ENCODE measurements at regions not wholly inside any gene's neighbourhood (a gene's known extent, or its start where the extent isn't known, plus 50 kb on each side); places are given as distances from the start of the nearest gene placed in this dataset.

- Histone ChIP-seq H3K9me3 (no peaks in the 10 kb centered on the region), H3K27me3 (peaks cover 0 to 11% (median 0%) of the 10 kb centered on the region in 7 donors), H3K4me1 (no peaks in the 10 kb centered on the region), H3K27ac (no peak overlapping the region), H3K36me3 (no peaks in the 10 kb centered on the region), H3K4me3 (no peak overlapping the region)
- WGBS, 2 donors = 88 to 92% methylated on average over 14 of the region's 14 CpGs
- TF ChIP-seq, protein P1, sequence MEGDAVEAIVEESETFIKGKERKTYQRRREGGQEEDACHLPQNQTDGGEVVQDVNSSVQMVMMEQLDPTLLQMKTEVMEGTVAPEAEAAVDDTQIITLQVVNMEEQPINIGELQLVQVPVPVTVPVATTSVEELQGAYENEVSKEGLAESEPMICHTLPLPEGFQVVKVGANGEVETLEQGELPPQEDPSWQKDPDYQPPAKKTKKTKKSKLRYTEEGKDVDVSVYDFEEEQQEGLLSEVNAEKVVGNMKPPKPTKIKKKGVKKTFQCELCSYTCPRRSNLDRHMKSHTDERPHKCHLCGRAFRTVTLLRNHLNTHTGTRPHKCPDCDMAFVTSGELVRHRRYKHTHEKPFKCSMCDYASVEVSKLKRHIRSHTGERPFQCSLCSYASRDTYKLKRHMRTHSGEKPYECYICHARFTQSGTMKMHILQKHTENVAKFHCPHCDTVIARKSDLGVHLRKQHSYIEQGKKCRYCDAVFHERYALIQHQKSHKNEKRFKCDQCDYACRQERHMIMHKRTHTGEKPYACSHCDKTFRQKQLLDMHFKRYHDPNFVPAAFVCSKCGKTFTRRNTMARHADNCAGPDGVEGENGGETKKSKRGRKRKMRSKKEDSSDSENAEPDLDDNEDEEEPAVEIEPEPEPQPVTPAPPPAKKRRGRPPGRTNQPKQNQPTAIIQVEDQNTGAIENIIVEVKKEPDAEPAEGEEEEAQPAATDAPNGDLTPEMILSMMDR (IDR thresholded peaks at IDR 0.05) = no peak
- intact Hi-C loops (cut with DNase I) = no loop called here
- DNase-seq (no peak), ATAC-seq (no peak)
Observed at GRCh38 chr17:77894126-77894956, 64.2 kb upstream of the TNRC6C start.

GRCh38 chr17:77897741-77898301 lies 60.7 kb upstream of the TNRC6C start:
- no peaks in the 10 kb centered on the region for H3K4me1 ChIP-seq
- no peak overlapping the region for H3K27ac ChIP-seq
- peaks cover 0 to 17% (median 0%) of the 10 kb centered on the region in 7 donors for H3K27me3 ChIP-seq
- ATAC-seq (no peak), DNase-seq (no peak)
- TF ChIP-seq, protein P1 (IDR thresholded peaks at IDR 0.05) = no peak
- intact Hi-C loops (cut with DNase I) = no loop called here
- 91 to 95% methylated on average over 6 of the region's 6 CpGs for WGBS, 2 donors
- no peaks in the 10 kb centered on the region for H3K36me3 ChIP-seq
- H3K4me3 ChIP-seq = no peak overlapping the region
- H3K9me3 ChIP-seq = no peaks in the 10 kb centered on the region

DNA sequence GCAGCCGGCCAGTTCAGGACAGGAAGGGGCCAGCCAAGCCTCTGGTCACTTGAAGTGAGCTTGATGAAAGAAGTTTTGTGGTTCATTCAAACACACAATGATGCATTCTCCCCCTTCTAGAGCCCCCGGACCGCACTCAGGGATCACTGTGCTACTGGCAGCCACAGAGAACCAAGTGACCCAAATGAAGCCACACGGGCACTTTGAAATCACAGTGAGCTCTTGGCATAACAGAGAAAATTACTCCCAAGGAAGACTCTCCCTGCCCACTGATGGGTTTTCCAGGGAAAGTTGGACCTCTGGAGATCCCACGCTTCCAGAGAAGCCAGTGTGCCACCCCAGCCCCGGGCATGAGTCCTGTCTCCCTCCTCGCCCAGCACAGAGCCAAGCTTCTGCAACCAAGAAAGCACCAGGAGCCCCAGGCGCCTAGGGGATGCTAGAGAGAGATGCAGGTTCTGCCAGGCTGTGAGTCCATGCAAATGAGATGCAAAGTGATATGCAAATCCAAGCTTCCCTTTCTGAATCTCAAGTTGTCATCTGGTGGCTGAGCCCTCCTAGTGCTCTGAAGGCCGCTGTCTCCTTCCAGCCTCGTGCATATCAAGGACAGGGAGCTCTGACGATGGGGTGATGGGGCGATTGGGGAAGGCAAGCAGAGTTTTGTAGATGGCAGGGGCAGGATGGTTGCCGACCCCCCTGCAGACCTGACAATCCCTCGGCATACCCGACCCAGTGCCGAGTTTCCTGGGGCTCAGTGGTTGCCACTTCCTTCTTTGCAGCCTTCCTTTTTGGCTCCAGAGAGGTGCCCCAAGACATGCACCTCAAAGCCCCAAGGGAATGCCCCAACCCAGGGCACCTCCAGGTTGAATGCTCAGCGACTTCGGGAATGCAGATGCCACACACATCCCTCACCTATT lies 59.7 kb upstream of the TNRC6C start:
- Histone ChIP-seq H3K27ac (no peak overlapping the region), H3K9me3 (no peaks in the 10 kb centered on the region), H3K36me3 (no peaks in the 10 kb centered on the region), H3K4me3 (no peak overlapping the region), H3K27me3 (peaks cover 0 to 17% (median 0%) of the 10 kb centered on the region in 7 donors), H3K4me1 (no peaks in the 10 kb centered on the region)
- TF ChIP-seq, protein P1 (IDR thresholded peaks at IDR 0.05) = no peak
- intact Hi-C loops (cut with DNase I) = no loop called here
- ATAC-seq (no peak), DNase-seq (no peak)
- 77 to 81% methylated on average over 18 of the region's 18 CpGs for WGBS, 2 donors

GRCh38 chr17:77899498-77899897 lies 59.0 kb upstream of the TNRC6C start:
- DNase-seq (no peak), ATAC-seq (peak in 1 of 8 donors; percentile 18)
- intact Hi-C loops (cut with DNase I) = no loop called here
- Histone ChIP-seq H3K27ac (no peak overlapping the region), H3K27me3 (peaks cover 0 to 17% (median 0%) of the 10 kb centered on the region in 7 donors), H3K4me3 (no peak overlapping the region), H3K9me3 (no peaks in the 10 kb centered on the region), H3K4me1 (no peaks in the 10 kb centered on the region), H3K36me3 (no peaks in the 10 kb centered on the region)
- WGBS, 2 donors = 56 to 64% methylated on average over 7 of the region's 7 CpGs
- TF ChIP-seq, protein P1 (IDR thresholded peaks at IDR 0.05) = no peak
